Colonic mucosa (tissue), 4 donors: ENCODE measurements at regions not wholly inside any gene's neighbourhood (a gene's known extent, or its start where the extent isn't known, plus 50 kb on each side); places are given as distances from the start of the nearest gene placed in this dataset.

Source experiments
- DNase-seq: peaks from one replicate; pipeline ENCODE4 v3.0.0-alpha.2; 2020
- H3K27ac ChIP-seq: fragments of 200-600 bp; one replicate; pipeline ENCODE4 v1.8.0; 2021
- H3K27me3 ChIP-seq: fragments of 200-600 bp; one replicate; pipeline ENCODE4 v1.8.0; 2021
- H3K36me3 ChIP-seq: fragments of 200-600 bp; one replicate; pipeline ENCODE4 v1.8.0; 2021
- H3K4me1 ChIP-seq: fragments of 200-600 bp; one replicate; pipeline ENCODE4 v1.8.0; 2021; ENCODE audit warnings: mild to moderate bottlenecking
- H3K4me3 ChIP-seq: fragments of 200-600 bp; one replicate; pipeline ENCODE4 v1.8.0; 2021
- H3K9ac ChIP-seq, 2 donors: one replicate each; pipeline ENCODE4 v1.7.0; 2013; ENCODE audit warnings: control low read depth in 2 of 2, low read depth in 2 of 2, low read length in 2 of 2
- H3K9me3 ChIP-seq: fragments of 200-600 bp; one replicate; pipeline ENCODE4 v1.8.0; 2021
- intact Hi-C: fragments of 100-400 bp; cut with DNase I; formaldehyde crosslinking; loops from one replicate; pipeline ENCODE4 v1.14.1; 2022
- TF ChIP-seq, protein P1 (sequence below): fragments of 200-600 bp; IDR thresholded peaks from one replicate; pipeline ENCODE4 v1.8.0; 2022; ENCODE audit warnings: antibody characterized with exemption, mild to moderate bottlenecking
- donor health status: healthy.
- donor health status: DM: no; HTN: no; CAD: no.
- donor health status: DM: no; HTN: no; CAD: no.

- Histone ChIP-seq H3K4me1 (no peaks in the 10 kb centered on the region), H3K27ac (no peak overlapping the region), H3K9me3 (no peaks in the 10 kb centered on the region), H3K9ac (no peak overlapping the region), H3K27me3 (no peaks in the 10 kb centered on the region), H3K36me3 (no peaks in the 10 kb centered on the region), H3K4me3 (no peak overlapping the region)
- TF ChIP-seq, protein P1, sequence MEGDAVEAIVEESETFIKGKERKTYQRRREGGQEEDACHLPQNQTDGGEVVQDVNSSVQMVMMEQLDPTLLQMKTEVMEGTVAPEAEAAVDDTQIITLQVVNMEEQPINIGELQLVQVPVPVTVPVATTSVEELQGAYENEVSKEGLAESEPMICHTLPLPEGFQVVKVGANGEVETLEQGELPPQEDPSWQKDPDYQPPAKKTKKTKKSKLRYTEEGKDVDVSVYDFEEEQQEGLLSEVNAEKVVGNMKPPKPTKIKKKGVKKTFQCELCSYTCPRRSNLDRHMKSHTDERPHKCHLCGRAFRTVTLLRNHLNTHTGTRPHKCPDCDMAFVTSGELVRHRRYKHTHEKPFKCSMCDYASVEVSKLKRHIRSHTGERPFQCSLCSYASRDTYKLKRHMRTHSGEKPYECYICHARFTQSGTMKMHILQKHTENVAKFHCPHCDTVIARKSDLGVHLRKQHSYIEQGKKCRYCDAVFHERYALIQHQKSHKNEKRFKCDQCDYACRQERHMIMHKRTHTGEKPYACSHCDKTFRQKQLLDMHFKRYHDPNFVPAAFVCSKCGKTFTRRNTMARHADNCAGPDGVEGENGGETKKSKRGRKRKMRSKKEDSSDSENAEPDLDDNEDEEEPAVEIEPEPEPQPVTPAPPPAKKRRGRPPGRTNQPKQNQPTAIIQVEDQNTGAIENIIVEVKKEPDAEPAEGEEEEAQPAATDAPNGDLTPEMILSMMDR: no peak
- no peak for DNase-seq
- intact Hi-C loops: no loop called here
These were observed 667.2 kb downstream of the BRD1 start for GRCh38 chr22:49160261-49161001.

- no peak for DNase-seq
- no peaks in the 10 kb centered on the region for H3K9me3 ChIP-seq
- no peak overlapping the region for H3K4me3 ChIP-seq
- TF ChIP-seq, protein P1: no peak
- no peak overlapping the region for H3K9ac ChIP-seq
- H3K4me1 ChIP-seq: no peaks in the 10 kb centered on the region
- H3K27ac ChIP-seq: no peak overlapping the region
- H3K27me3 ChIP-seq: no peaks in the 10 kb centered on the region
- no peaks in the 10 kb centered on the region for H3K36me3 ChIP-seq
- intact Hi-C loops: no loop called here
These were observed 668.0 kb downstream of the BRD1 start for GRCh38 chr22:49159711-49160110.

DNA sequence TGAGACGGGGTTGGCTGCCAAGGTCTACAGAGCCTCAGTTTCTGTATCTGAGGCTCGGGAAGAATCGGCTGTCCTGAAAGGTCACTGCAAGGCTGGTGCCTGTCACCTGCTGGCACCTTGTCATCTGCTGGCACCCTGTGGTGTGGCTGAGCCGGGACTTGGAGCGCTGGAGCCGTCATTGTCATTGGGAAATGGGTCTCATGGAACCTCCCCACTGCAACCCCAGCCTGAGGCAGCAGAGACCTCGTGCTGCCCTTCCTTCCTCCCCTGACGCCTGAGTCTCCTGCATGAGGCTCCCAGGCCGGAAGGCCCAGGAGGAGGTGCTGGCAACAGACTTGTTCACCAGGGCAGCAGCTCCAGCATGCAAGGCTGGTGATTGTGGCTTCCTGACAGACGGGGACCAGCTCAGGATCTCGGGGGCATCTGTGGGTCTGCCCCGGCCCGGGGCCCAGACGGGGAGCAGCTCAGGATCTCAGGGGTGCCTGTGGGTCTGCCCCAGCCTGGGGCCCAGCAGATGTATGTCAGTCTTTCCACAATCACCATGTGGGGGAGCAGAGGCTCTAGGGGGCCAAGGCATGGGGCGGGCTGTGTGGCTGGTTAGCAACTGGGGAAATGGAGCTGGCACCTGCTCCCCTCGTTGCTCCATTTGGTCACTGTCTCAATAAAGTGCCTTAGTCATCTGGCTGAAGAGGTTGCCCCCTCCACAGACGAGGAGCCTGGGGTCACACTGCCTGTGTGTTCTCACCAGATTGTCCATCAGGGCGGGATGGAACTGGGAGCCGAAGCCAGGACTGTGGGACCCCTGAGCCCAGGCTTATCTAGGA lies 668.7 kb downstream of the BRD1 start:
- no peak for DNase-seq
- intact Hi-C loops: no loop called here
- H3K27me3 ChIP-seq: no peaks in the 10 kb centered on the region
- H3K27ac ChIP-seq: no peak overlapping the region
- H3K9ac ChIP-seq: no peak overlapping the region
- H3K9me3 ChIP-seq: no peaks in the 10 kb centered on the region
- TF ChIP-seq, protein P1: no peak
- no peak overlapping the region for H3K4me3 ChIP-seq
- H3K4me1 ChIP-seq: no peaks in the 10 kb centered on the region
- H3K36me3 ChIP-seq: no peaks in the 10 kb centered on the region

DNA sequence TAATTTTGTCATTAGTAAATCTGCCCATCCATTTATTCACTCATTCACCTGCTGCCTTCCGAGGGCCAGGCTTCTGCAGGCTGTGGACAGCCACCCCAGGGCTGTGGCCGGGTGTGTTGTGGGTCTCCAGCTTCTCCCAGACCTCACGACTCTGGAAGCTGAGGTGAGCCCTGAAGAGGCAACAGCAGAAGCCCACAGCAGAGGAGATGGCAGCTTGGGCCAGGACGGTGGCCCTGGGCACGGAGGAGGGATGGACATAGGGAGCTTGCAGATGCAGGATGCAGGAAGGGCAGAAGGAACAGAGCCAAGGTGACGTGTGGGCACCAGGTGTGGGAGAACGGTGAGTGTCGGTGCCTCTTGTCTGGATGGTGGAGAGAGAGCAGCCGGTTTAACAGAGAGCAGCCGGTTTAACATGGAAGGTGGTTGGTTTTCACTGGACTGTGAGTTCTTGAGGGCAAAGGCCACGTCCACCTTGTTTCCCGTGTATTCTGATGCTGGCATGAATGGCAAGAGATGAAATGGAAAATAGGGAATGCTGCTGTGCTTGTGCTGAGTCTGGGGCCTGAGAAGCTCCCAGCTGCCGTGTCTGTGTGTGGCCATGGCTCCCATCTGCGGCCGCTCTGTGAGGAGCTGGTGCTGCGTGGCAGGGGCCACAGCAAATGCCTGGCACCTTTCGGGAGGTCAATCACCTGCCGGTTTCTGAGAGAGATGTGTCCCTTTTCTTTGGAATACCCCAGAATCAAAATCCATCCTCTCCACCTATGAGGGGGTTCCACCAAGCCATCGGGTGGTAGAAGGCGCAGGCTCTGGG lies 669.9 kb downstream of the BRD1 start:
- H3K4me3 ChIP-seq: no peak overlapping the region
- no peak overlapping the region for H3K9ac ChIP-seq
- no peak for DNase-seq
- TF ChIP-seq, protein P1: no peak
- no peaks in the 10 kb centered on the region for H3K36me3 ChIP-seq
- H3K27ac ChIP-seq: no peak overlapping the region
- H3K4me1 ChIP-seq: no peaks in the 10 kb centered on the region
- no peaks in the 10 kb centered on the region for H3K9me3 ChIP-seq
- intact Hi-C loops: no loop called here
- no peaks in the 10 kb centered on the region for H3K27me3 ChIP-seq

GRCh38 chr22:49156662-49157285 lies 670.9 kb downstream of the BRD1 start:
- H3K27ac ChIP-seq: no peak overlapping the region
- H3K9ac ChIP-seq: no peak overlapping the region
- DNase-seq: peak; percentile 30
- intact Hi-C loops: no loop called here
- no peaks in the 10 kb centered on the region for H3K9me3 ChIP-seq
- H3K27me3 ChIP-seq: no peaks in the 10 kb centered on the region
- no peaks in the 10 kb centered on the region for H3K36me3 ChIP-seq
- no peaks in the 10 kb centered on the region for H3K4me1 ChIP-seq
- TF ChIP-seq, protein P1: no peak
- no peak overlapping the region for H3K4me3 ChIP-seq
